Mesothelial cell of epicardium (in vitro differentiated cells): ENCODE measurements at regions not wholly inside any gene's neighbourhood (a gene's known extent, or its start where the extent isn't known, plus 50 kb on each side); places are given as distances from the start of the nearest gene placed in this dataset.

ENCODE experiments used
- DNase-seq, 2 experiments: peaks; one replicate each; pipeline ENCODE4 v3.0.0; 2021; ENCODE audit warnings: low spot score in 2 of 2; ENCODE audit not compliant: unreplicated experiment in 2 of 2
- H3K27ac Mint-ChIP-seq: 2 replicates; pipeline ENCODE4 v1.8.0; 2021; ENCODE audit warnings: mixed read lengths
- H3K27me3 Mint-ChIP-seq: 2 replicates; pipeline ENCODE4 v1.8.0; 2021; ENCODE audit warnings: low read depth, mixed read lengths
- H3K36me3 Mint-ChIP-seq: 2 replicates; pipeline ENCODE4 v1.8.0; 2021; ENCODE audit warnings: mixed read lengths
- H3K4me1 Mint-ChIP-seq: 2 replicates; pipeline ENCODE4 v1.8.0; 2021; ENCODE audit warnings: mixed read lengths
- H3K4me3 Mint-ChIP-seq: 2 replicates; pipeline ENCODE4 v1.8.0; 2021; ENCODE audit warnings: mild to moderate bottlenecking, moderate library complexity, mixed read lengths
- H3K9me3 Mint-ChIP-seq: 2 replicates; pipeline ENCODE4 v1.8.0; 2021; ENCODE audit warnings: mixed read lengths
- TF ChIP-seq, protein P1 (sequence below): fragments of 200-600 bp; sonication (generic); IDR thresholded peaks from one replicate; pipeline ENCODE4 v1.5.0; 2021; ENCODE audit warnings: antibody characterized with exemption; ENCODE audit not compliant: unreplicated experiment

DNA sequence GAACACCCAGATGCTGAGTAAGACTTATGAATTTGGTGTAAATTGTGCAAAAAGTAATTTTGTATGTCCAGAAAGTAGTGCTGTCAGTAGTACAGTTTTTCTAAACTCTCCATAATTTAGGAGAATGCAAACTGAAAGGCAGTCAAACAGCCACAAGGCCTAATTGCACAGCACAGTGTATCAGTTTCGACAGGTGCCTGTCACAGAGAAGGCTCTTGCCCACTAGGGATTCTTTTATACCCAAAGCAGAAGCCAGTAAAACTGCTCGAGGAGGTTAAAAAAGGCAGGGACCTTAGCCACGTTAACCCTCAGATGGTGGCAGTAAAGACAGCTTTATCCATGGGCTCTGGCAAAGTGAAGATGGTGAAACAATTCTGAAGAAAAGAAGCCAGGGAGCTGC lies 69.4 kb upstream of the GATB start:
- peaks cover 2% of the 10 kb centered on the region for H3K27me3 Mint-ChIP-seq
- TF ChIP-seq, protein P1, sequence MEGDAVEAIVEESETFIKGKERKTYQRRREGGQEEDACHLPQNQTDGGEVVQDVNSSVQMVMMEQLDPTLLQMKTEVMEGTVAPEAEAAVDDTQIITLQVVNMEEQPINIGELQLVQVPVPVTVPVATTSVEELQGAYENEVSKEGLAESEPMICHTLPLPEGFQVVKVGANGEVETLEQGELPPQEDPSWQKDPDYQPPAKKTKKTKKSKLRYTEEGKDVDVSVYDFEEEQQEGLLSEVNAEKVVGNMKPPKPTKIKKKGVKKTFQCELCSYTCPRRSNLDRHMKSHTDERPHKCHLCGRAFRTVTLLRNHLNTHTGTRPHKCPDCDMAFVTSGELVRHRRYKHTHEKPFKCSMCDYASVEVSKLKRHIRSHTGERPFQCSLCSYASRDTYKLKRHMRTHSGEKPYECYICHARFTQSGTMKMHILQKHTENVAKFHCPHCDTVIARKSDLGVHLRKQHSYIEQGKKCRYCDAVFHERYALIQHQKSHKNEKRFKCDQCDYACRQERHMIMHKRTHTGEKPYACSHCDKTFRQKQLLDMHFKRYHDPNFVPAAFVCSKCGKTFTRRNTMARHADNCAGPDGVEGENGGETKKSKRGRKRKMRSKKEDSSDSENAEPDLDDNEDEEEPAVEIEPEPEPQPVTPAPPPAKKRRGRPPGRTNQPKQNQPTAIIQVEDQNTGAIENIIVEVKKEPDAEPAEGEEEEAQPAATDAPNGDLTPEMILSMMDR = no peak
- DNase-seq = no peak
- peaks cover 19% of the 10 kb centered on the region for H3K9me3 Mint-ChIP-seq
- H3K4me1 Mint-ChIP-seq = no peaks in the 10 kb centered on the region
- no peak overlapping the region for H3K4me3 Mint-ChIP-seq
- H3K36me3 Mint-ChIP-seq = no peaks in the 10 kb centered on the region
- no peak overlapping the region for H3K27ac Mint-ChIP-seq

DNA sequence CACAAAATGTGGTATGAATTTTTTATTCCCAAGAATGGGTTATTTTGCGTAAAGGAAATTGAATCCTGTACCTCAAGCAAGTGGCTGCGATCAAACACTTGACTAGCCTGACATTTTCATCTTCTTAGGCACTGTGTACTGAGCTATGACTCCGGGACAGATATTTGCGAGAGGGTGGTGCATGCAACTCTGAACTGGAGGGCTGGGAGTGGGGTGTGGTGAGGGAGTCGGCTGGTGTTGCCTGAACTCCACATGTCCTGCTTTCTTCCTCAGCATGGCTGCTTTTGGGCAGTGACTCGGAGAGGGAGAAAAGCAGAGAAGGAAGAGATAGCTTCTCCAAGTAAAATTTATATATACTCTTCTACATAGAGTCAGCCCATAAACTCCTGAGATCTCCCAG lies 68.5 kb upstream of the GATB start:
- no peak overlapping the region for H3K27ac Mint-ChIP-seq
- TF ChIP-seq, protein P1 = no peak
- H3K9me3 Mint-ChIP-seq = peaks cover 19% of the 10 kb centered on the region
- no peak for DNase-seq
- peaks cover 2% of the 10 kb centered on the region for H3K27me3 Mint-ChIP-seq
- H3K4me1 Mint-ChIP-seq = no peaks in the 10 kb centered on the region
- no peaks in the 10 kb centered on the region for H3K36me3 Mint-ChIP-seq
- H3K4me3 Mint-ChIP-seq = no peak overlapping the region

GRCh38 chr4:151824656-151825055 lies 63.8 kb upstream of the GATB start:
- Mint-ChIP-seq H3K27ac (no peak overlapping the region), H3K9me3 (peaks cover 19% of the 10 kb centered on the region), H3K36me3 (no peaks in the 10 kb centered on the region), H3K4me3 (no peak overlapping the region), H3K27me3 (peaks cover 6% of the 10 kb centered on the region), H3K4me1 (no peaks in the 10 kb centered on the region)
- TF ChIP-seq, protein P1 = no peak
- no peak for DNase-seq

- peaks cover 25% of the 10 kb centered on the region for H3K9me3 Mint-ChIP-seq
- no peak for DNase-seq
Observed at GRCh38 chr4:151822331-151822730, 61.5 kb upstream of the GATB start.

DNA sequence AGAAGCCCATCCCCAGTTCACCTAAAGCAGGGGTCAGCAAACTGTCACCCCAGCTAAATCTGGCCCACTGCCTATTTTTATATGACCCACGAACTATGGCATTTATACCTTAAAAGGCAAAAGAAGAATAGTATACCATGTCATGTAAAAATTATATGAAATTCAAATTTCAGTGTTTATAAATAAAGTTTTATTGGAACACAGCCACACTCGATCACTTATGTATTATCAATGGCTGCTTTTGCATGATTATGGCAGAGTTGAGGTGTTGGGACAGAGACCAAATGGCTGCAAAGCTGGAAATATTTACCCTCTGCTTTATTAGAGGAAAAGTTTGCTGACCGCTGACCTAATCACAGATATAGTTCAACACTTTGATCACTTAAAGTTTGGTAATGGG lies 59.2 kb upstream of the GATB start:
- peaks cover 4% of the 10 kb centered on the region for H3K36me3 Mint-ChIP-seq
- no peak overlapping the region for H3K4me3 Mint-ChIP-seq
- peaks cover 21% of the 10 kb centered on the region for H3K9me3 Mint-ChIP-seq
- H3K27me3 Mint-ChIP-seq = peaks cover 4% of the 10 kb centered on the region
- TF ChIP-seq, protein P1 = no peak
- DNase-seq = no peak
- no peaks in the 10 kb centered on the region for H3K4me1 Mint-ChIP-seq
- no peak overlapping the region for H3K27ac Mint-ChIP-seq

More at GRCh38 chr4:151822331-151822730, 61.5 kb upstream of the GATB start:
- Mint-ChIP-seq H3K27ac (no peak overlapping the region), H3K4me3 (no peak overlapping the region), H3K27me3 (peaks cover 4% of the 10 kb centered on the region), H3K4me1 (no peaks in the 10 kb centered on the region), H3K36me3 (no peaks in the 10 kb centered on the region)
- TF ChIP-seq, protein P1 = no peak

DNA sequence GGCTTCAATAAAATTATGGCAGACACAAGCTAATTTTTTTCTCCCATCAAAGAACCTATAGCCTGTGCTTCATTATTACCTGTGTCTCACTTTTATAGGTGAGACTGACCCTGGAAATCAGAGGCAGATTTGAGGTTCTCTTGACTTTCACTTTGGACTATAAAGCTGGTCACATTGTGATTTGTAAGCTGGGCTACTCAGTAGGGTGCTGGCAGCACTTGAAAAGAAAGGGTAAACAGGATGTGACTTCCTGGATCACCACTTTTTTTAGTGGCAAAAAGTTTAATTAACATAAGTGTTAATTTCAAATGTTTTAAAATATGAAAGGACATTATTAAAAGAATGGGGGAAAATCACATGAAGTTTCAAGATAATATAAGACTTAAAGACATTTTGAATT lies 50.6 kb upstream of the GATB start:
- no peak overlapping the region for H3K4me3 Mint-ChIP-seq
- no peak overlapping the region for H3K27ac Mint-ChIP-seq
- H3K4me1 Mint-ChIP-seq = peaks cover 14% of the 10 kb centered on the region

More for the DNA sequence above, 50.6 kb upstream of the GATB start:
- Mint-ChIP-seq H3K27me3 (no peaks in the 10 kb centered on the region), H3K9me3 (peaks cover 8% of the 10 kb centered on the region), H3K36me3 (no peaks in the 10 kb centered on the region)
- TF ChIP-seq, protein P1 = no peak
- DNase-seq = no peak
